GM21528 (cell line): ENCODE measurements at regions not wholly inside any gene's neighbourhood (a gene's known extent, or its start where the extent isn't known, plus 50 kb on each side); places are given as distances from the start of the nearest gene placed in this dataset.
A peak's percentile ranks its signal among the peaks of the same experiment; 100 is the strongest.
"Not testable (repeated sequence)": the region's sequence is repeated elsewhere in the genome, so short reads cannot be mapped to it uniquely, and the experiment has no call there.

Source experiments
- ATAC-seq: cut with Tn5 transposase; IDR thresholded peaks from one replicate; pipeline ENCODE4 v1.9.1; 2021; ENCODE audit warnings: mild to moderate bottlenecking, moderate library complexity; ENCODE audit not compliant: unreplicated experiment, low FRiP score

DNA sequence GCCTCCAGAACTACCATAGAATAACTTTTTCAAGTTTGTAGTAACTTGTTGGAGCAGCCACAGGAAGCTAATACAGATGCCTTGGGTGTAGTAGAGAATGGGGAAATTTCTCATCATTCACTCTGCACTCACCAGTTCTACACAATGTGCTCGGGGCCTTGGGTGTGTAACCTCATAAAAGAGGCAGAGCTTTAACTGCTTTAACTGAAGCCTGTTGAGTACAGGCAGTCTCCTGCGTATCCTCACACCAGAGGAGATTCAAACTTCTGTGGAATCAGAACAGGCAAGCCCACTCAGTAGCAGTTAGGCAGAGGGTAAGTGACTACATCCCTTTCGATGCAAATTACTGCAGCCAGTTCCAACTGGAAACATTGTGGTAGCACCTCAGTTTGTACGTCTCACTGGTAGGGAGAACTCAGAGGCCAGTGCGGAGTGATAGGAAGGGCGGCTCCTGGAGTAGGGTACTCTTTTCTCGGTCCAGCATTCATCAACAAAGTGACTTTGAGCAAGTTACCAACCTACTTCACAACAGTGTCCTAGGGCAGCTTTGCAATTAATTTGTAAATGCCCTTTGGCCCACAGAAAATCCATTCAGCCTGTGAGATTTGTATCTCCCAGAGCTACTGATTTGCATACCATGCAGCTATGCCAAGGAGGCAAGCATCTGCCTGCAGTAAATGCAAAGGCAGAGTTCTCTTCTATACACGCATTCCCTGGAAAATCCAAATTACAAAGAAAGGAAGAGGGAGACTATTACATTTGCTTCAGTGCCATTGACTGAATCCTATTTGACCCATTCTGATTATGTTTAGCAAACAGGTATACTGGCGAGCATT is 904.3 kb downstream of the DIAPH3 start:
- no peak for ATAC-seq

DNA sequence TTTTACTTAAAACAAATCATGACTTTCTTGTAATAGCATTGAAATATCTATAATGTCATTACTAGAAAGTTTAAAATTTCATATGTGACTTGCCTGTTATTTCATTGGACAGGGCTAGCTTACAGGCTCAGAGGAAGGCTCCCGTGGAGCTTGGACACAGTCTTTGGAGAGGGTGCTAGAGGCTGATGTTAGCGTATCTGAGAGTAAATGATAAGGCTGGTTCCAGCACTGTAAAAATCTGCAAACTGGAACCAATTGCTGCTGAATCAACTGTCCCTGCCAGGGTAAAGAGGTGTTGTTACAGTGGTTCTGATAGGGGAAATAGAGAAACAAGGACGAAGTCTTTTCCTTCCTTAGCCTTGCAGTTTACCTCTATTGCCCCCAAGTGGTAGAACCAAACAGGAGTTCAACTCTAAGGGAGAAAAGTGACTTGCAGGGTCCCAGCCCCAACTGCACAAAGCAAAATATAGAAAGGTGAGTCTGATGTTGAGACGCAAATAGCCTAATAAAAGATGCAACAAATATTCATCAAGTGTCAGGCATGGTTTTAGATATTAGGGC is 901.7 kb downstream of the DIAPH3 start:
- ATAC-seq: no peak

DNA sequence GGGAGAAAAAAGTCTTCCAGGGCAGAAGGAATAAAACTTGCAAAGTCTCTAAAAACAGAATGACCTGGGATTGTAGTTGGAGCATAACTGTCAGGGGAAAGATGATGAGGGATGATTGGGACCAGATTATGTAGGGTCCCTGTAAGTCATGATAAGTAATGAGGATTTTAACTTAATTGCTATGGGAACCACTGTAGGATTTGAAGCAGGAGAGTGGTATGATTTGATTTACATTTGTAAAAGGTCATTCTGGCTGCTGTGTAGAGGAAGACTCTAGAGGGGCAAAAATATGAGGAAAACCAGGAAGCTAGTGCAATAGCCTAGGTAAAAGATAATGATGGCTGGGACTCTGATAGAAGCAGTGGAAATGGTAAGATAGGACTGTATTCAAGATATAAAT is 900.2 kb downstream of the DIAPH3 start:
- no peak for ATAC-seq

DNA sequence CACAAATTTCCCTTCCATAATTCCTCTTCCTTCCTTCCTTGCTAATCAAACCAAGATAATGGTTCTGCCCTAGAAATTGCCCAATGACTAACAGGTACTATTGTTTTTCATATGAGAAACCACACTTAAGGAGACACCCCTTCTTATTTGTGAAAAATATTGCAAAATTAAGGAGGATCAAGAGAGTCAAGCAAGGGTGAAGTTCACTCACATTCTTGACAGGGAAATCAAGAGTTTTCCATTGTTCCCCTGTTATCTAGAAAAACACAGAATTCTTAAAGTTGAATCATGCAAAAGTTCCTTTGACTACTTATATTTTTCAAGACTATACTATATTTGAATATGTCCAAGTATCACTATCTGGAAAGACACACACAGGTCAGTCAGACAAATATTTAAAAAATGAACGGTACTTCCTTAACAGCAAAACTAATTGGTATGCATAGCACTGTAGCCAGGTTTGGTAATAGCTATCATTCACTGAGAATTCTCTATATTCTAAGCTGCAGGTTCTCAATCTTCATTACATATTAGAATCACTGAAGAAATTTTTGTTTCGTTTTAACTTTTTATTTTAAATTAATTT is 897.2 kb downstream of the DIAPH3 start:
- no peak for ATAC-seq

DNA sequence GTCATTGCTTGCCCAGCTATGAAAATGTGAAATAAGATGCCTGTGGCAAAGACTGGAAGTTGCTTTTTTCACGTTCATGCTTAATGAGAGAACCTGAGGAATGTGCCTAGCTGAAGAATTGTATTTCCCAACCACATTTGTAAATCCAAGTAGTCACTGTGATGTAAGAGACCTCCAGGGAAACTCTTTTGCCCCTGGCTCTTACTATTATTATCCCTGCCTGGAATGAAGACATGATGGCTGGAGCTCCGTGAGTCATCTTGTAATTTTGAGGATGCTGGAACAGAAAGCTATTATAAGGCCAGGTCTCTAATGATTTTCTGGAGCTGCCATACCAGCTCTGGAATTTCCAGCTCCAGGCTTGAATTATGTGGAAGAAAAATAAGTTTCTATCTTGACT is 894.3 kb downstream of the DIAPH3 start:
- ATAC-seq: no peak

DNA sequence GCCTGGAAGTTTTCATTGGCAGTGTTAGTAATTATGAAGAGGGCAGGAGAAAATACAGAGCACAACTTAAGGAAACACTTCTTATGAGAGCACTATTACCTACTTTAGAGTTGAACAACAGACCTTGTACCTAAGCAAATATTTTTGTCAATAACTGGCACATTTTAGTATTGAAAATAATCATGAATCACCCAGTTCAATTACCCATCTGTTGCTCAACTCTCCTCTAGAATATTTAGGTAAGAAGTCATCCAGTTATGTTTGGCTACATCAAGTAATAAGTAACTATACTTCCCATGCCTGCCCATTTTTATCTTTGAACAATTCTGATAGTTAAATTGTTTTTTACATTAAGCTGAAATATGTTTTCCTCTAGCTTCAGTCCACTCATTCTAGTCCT is 893.4 kb downstream of the DIAPH3 start:
- ATAC-seq: no peak

DNA sequence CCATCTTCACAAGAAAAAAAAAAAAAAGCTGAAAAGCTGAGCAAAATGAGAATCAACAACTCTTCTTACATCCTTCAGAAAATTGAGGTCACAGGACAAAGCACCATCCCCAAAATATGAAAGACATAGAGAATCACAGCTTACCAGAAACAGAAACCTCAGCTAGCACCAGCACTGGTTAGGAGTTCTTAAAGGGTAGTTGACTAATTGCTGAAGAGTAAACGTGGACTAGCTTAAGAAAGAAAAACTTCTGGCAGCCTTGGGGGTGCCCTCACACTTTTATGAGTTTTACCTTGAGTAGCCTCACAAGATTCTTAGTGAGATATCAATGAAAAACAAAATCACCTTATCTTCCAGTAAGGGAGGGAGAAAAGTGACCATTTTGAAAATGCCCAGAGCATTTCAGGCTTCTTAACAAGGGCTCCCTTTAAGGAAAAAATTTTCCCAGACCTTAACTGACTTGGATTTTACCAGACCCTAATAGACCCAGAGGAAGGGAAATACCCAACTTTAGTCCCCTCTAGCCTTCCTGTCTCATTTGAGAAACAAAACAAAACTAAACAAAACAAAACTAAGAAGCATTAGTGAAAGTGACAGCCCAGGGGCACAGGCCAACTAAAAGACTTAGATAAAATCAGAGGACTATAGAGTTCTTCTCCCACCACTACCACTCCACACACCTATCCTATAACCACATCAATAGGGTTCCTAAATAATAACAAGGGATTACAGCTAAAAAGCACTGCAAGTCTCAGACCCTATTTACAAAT is 888.6 kb downstream of the DIAPH3 start:
- ATAC-seq: peak; percentile 66

DNA sequence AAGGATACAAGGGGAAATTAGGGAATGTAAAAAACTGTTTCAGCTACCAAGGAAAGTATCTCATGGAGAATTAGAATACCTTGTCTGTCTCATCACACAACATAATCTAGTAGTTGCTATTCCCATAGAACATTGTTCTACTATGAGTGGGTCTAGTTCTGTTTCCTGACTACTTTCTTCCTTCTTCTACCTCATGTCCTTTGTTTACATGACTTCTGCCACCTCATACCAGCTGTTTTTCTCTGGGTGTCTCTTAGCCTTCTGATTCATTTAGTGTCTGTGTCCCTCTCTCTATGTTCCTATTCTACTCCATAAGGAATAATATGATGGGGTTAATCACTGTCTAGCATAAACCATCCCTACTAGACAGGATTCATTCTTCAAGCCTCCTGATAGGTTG is 887.3 kb downstream of the DIAPH3 start:
- ATAC-seq: no peak

DNA sequence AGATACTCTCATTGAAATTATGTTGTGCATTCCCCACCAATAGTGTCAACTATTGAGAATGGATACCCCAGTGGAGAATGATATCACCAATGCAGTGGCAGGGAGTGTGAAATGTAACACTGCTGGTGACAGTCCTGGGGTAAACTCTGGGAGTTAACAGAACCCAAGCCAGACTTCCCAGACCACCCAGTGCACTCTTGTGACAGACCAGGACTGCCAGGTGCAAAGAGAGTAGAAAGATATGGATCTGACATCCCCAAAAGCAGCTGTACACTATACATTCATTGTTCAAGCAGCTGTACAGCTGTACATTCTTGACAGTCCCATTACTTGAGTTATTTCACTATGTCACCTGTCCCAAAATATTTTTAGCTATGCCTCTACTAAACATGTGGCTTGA is 886.6 kb downstream of the DIAPH3 start:
- no peak for ATAC-seq

DNA sequence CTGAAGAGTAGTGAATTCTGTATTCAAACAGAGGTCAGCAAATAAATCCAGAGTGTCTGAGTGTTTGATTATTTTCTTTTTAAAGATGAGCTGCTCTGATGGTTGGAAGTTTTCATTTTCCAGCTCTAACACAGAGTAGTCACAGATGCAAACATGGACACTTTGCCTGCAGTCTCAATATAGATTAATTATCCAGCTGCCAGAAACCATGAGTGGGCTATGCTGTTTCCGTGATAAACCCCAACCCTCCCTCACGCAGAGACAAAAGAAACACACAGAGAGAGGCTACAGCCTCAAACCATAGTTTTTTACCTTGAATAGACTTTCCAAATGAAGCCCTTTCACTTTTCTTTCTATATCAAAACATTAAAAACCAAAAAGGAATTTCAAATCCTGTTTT is 884.7 kb downstream of the DIAPH3 start:
- ATAC-seq: no peak

DNA sequence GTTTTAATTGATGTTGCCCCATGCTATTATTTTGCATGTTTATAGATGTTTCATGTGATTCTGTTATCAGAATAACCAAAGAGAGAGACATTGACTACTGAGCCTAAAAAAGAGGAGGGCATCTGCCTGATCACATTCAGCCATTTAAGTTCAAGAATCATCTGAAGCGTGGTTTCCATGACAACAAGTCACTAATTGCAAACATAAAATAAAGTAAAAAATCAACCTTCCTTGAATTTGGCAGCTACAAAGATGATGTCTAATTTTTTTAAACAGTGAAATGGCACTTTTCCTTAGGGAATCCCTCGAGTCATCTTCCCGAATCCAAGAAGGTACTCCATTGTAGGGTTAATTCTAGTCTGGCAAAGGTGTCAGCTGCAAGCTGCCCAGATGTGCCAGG is 884.2 kb downstream of the DIAPH3 start:
- ATAC-seq: no peak

DNA sequence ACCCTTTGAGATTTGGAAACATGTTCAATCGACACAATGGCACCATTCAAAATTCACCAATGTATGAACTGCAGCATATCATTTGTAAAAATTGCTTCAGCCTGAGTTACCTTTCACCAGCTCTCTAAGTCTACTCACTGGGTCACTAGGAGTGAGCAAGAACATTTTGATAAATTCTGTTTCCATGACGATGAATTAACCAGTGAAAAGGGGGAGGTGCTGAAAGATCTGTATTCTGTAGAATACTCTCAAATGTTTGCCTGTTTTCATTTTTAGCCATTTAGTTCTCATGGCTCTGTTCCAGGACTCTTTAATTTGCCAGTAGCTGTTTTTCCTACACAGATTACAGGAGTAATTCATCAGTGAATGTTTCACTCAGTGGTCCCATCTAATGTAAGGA is 883.4 kb downstream of the DIAPH3 start:
- no peak for ATAC-seq

DNA sequence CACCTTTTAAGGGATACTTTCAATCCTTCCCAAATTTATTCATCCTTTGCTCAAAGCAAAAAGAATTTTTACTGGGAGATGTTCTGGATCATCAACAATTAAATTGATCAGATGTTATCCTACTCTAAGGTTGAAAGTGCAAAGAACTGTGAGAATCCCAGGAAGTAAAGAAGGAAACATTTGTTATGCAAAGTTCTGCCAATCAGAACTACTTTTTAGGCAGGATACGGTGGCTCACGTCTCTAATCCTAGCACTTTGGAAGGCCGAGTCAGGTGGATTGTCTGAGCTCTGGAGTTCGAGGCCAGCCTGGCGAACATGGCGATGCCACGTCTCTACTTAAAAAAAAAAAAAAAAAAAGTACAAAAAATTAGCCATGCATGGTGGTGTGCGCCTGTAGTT is 882.3 kb downstream of the DIAPH3 start:
- ATAC-seq: no peak

DNA sequence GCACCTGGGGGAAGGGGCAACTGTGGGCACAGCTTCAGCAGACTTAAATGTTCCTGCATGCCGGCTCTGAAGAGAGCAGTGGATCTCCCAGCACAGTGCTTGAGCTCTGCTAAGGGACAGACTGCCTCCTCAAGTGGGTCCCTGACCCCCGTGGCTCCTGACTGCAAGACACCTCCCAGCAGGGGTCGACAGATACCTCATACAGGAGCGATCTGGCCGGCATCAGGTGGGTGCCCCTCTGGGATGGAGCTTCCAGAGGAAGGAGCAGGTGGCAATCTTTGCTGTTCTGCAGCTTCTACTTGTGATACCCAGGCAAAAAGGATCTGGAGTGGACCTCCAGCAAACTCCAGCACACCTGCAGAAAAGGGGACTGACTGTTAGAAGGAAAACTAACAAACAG is 871.5 kb downstream of the DIAPH3 start:
- not testable (repeated sequence) for ATAC-seq

DNA sequence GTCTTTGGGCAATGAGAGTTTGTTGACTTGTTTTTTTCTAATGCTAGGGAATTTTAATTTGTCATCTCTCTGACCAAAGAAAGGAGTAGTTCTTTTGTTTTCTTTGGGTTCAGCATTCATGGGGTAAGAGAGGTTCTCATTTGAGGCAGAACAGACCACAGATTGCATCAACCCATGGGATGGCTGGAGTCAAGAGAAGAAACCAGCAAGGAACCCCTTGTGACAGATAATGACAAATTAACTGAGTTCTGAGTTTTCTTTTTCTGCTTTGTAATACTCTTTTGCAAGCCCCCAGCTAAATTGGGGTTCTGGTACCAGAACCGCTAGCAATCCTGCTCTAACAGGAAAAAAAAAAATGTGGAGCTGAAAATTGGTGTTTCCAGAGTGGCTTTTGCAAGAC is 864.1 kb downstream of the DIAPH3 start:
- no peak for ATAC-seq

DNA sequence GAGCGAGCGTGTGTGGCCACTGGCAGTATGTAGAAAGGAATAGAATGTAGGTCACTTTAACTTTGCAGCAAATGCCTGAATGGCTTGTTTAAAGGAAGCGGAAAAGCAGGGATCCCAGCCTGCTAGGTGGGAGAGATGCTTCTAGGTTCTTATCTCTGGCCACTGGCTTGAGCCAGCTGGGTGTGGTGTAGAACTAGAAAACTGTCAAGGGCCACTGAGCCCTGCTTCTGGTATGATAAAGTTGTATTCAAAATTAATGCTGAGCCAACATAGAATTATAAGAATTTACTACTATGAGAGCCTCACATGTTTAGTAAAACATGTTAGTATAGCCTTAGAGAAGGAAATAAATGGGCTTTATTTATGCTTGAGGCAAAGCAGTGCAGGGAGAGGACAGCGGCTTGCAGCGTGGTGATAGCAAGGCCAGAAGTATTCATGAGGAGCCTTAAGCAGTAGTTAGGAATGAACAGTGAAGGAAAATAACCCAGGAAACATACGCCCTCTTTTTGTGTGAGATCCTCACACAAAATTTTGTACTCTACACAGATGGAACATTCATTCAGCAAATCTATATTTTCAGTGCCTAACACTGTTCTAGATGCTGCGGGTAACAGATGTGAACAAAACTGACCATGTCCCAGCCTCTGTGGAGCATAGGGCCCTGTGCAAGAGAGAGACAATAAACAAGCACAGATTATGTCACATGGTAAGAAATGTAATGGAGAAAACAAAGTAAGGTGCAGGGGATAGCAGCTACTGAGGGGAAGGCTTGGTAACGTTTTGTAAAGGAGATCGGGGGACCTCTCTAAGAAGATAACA is 863.2 kb downstream of the DIAPH3 start:
- ATAC-seq: no peak

DNA sequence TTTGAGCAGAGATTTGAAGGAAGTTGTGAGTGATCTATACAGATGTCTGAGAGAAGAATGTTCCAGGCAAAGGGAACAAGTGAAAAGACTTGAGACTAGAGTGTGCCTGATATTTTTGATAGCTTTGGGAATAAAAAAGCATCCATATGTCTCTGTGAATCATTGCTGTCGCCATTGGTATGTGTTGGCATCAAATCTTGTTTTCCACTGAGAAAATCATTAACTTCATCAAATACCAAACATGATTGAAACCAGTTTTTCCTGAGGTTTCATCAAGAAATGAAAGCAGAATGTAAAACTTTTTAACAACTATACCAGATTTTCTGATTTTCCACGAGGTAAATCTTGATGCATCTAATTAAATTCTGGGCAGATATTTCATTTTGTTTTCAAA is 862.6 kb downstream of the DIAPH3 start:
- no peak for ATAC-seq

DNA sequence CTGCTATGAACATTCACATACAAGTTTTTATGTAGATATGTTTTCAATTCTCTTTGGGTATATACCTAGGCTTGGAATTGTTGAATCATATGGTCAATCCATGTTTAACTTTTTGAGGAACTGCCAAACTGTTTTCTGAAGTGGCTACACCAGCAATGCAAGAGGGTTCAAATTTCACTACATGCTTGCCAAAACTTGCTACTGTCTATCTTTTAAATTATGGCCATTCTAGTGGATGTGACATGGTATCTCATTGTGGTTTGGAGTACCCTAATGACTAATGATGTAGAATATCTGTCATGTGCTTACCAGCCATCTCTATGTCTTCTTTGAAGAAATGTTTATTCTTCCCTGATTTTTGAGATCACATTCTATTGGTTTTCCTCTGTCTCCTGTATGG is 860.3 kb downstream of the DIAPH3 start:
- ATAC-seq: no peak

DNA sequence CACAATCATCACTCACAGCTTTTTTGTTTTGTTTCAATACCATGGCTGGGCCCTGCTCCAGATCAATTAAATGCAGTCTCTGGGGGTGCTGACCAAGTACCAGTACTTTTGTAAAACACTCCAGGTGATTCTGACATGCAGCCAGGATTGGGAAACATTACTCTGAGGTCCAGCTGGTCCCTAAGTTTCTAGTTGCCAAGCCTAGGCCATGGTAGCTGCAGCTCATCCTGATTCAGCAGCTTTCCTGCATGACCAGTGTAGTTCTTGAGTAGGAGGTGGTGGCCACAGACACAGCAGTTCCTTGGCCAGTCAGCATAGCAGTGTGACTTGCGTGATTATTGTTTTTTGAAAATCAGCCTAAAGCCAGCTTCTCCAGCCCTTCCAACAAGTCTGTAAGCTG is 859.1 kb downstream of the DIAPH3 start:
- ATAC-seq: no peak

DNA sequence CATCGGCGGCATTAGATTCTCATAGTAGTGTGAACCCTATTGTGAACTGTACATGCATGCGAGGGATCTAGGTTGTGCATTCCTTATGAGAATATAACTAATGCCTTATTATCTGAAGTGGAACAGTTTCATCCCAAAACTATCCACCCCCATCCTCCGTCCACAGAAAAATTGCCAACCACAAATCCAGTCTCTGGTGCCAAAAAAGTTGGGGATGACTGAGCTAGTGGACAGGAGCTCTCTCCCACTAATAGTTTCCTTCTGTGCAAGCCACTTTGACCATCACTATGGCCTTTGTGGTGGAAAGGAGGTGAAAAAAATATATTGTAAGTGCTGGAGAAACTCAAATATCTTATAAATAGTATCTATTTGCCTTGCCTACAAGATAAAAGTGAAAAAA is 857.8 kb downstream of the DIAPH3 start:
- ATAC-seq: no peak

DNA sequence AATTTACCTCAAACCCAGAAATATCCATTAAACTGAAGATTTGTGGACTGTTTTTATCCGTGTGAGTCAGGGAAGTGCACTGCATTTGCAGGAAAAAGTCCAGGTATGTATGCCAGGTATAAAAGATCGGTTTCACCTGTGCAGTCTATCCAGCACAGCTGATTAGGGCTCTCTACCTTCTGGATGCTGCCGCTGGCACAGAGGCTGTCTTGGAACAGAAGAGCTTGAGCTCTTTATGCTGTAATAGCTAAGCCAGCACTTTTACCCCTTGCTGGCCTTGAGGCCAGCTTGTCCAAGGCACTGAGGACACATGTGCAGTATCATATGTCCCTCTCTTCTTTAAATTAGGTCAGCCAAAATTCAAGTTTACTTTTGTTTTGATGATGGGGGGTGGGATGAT is 851.0 kb downstream of the DIAPH3 start:
- no peak for ATAC-seq
